HCT116 (cell line): ENCODE measurements at regions not wholly inside any gene's neighbourhood (a gene's known extent, or its start where the extent isn't known, plus 50 kb on each side); places are given as distances from the start of the nearest gene placed in this dataset.

Source experiments
- ATAC-seq: fragments of 200-7000 bp; cut with Tn5 transposase; 2 replicates; pipeline ENCODE4 v1.9.1; 2020; ENCODE audit warnings: mild to moderate bottlenecking, moderate library complexity
- BruUV-seq: library from RNA; stranded (reverse); fragments of 400-500 nt; replicated peaks from 2 replicates; lab custom pipeline; 2021; lab: Mats Ljungman, UMichigan
- CTCF ChIA-PET: fragments of 300-600 bp; sonication (Branson Sonifier 250); formaldehyde crosslinking; loops from one replicate; lab custom pipeline; 2021; ENCODE audit warnings: antibody characterized with exemption; lab: Charles Lee
- POLR2A ChIA-PET: fragments of 300-600, 350-600 bp; sonication (Branson Sonifier 250); formaldehyde crosslinking; loops from one replicate; lab custom pipeline; 2021; ENCODE audit warnings: antibody characterized with exemption; lab: Charles Lee
- RAD21 ChIA-PET, 2 experiments: fragments of 300-600 bp; sonication (Branson Sonifier 250); formaldehyde crosslinking; loops; one replicate each; lab custom pipeline; 2023; ENCODE audit warnings: low total read pairs in 2 of 2; ENCODE audit not compliant: uncharacterized antibody in 2 of 2, unreplicated experiment in 2 of 2, low non-redundant PET in 1 of 2; lab: Charles Lee
- DNase-seq: peaks from one replicate; pipeline ENCODE4 v3.0.0-alpha.2; 2010; ENCODE audit warnings: low read depth, low spot score
- H2AFZ ChIP-seq: fragments of 200-600 bp; shearing (Covaris generic), sonication (generic); 2 replicates; pipeline ENCODE4 v1.6.1; 2017; ENCODE audit warnings: low read depth, mixed run types, mixed read lengths, antibody characterized with exemption, low read length; ENCODE audit not compliant: poor library complexity, severe bottlenecking
- H3K27ac ChIP-seq: 2 replicates; pipeline ENCODE4 v1.5.1; 2012; ENCODE audit warnings: low read depth, low read length
- H3K27me3 ChIP-seq: fragments of 200-600 bp; sonication (generic); 2 replicates; pipeline ENCODE4 v1.6.1; 2016; ENCODE audit warnings: mixed run types, low read length, mixed read lengths; ENCODE audit not compliant: insufficient read depth
- H3K36me3 ChIP-seq, 2 experiments: fragments of 200-500 bp in 1 of 2; fragments of 200-600 bp in 1 of 2; sonication (Bioruptor generic) in 1 of 2; sonication (generic) in 1 of 2; 2 replicates each; pipeline versions ENCODE4 v1.5.1 to v1.6.1; 2014 to 2016; ENCODE audit warnings: low read length in 2 of 2, inconsistent platforms in 1 of 2, mixed read lengths in 1 of 2, mixed run types in 1 of 2; ENCODE audit not compliant: insufficient read depth in 2 of 2, control insufficient read depth in 1 of 2
- H3K4me1 ChIP-seq, 2 experiments: fragments of 200-600 bp in 1 of 2; sonication (generic) in 1 of 2; 2 replicates each; pipeline versions ENCODE4 v1.5.1 to v1.6.1; 2012 to 2017; ENCODE audit warnings: low read length in 2 of 2, inconsistent platforms in 1 of 2, mild to moderate bottlenecking in 1 of 2, mixed read lengths in 1 of 2, mixed run types in 1 of 2, moderate library complexity in 1 of 2; ENCODE audit not compliant: insufficient read depth in 2 of 2, control insufficient read depth in 1 of 2
- H3K4me2 ChIP-seq: fragments of 200-600 bp; sonication (generic); 2 replicates; pipeline ENCODE4 v1.6.1; 2017; ENCODE audit warnings: mixed run types, low read length, mixed read lengths
- H3K4me3 ChIP-seq, 2 experiments: fragments of 200-600 bp in 1 of 2; sonication (generic) in 1 of 2; replicated peaks in 1 of 2; 2 replicates each; pipeline ENCODE4 v1.5.1; 2011 to 2016; ENCODE audit warnings: low read length in 2 of 2, control low read depth in 1 of 2, low read depth in 1 of 2, mild to moderate bottlenecking in 1 of 2, mixed read lengths in 1 of 2, mixed run types in 1 of 2
- H3K79me2 ChIP-seq: fragments of 200-600 bp; sonication (generic); 2 replicates; pipeline ENCODE4 v1.6.1; 2017; ENCODE audit warnings: mild to moderate bottlenecking, mixed run types, low read length, moderate library complexity, mixed read lengths; ENCODE audit not compliant: insufficient read depth
- H3K9ac ChIP-seq: fragments of 200-600 bp; sonication (generic); 2 replicates; pipeline ENCODE4 v1.6.1; 2016; ENCODE audit warnings: low read length, mixed read lengths
- H3K9me2 ChIP-seq: fragments of 200-600 bp; sonication (generic), shearing (Covaris generic); 2 replicates; pipeline ENCODE4 v1.6.1; 2017; ENCODE audit warnings: mixed run types, mild to moderate bottlenecking, moderate library complexity; ENCODE audit not compliant: insufficient read depth
- H3K9me3 ChIP-seq, 2 experiments: fragments of 200-500 bp in 1 of 2; fragments of 200-600 bp in 1 of 2; sonication (Bioruptor generic) in 1 of 2; sonication (generic) in 1 of 2; 2 replicates each; pipeline ENCODE4 v1.6.1; 2014 to 2017; ENCODE audit warnings: low read length in 2 of 2, mixed read lengths in 2 of 2, inconsistent platforms in 1 of 2, low read depth in 1 of 2, mild to moderate bottlenecking in 1 of 2, mixed run types in 1 of 2, moderate library complexity in 1 of 2; ENCODE audit not compliant: control insufficient read depth in 1 of 2, insufficient read depth in 1 of 2
- H4K20me1 ChIP-seq: fragments of 200-600 bp; sonication (generic), shearing (Covaris generic); 2 replicates; pipeline ENCODE4 v1.6.1; 2017; ENCODE audit warnings: mixed run types, mild to moderate bottlenecking, moderate library complexity; ENCODE audit not compliant: insufficient read depth
- CEBPB ChIP-seq: IDR thresholded peaks from 2 replicates; pipeline ENCODE4 v1.6.1; 2012; ENCODE audit warnings: low read depth
- EGR1 ChIP-seq: IDR thresholded peaks from 2 replicates; pipeline ENCODE4 v1.6.1; 2012; ENCODE audit warnings: low read depth
- ELF1 ChIP-seq: IDR thresholded peaks from 2 replicates; pipeline ENCODE4 v1.6.1; 2012; ENCODE audit warnings: low read depth, borderline replicate concordance
- EZH2 ChIP-seq: fragments of 200-600 bp; sonication (generic); IDR thresholded peaks from 2 replicates; pipeline ENCODE4 v1.6.1; 2017; ENCODE audit warnings: antibody characterized with exemption, mixed run types
- EZH2phosphoT487 ChIP-seq: fragments of 200-600 bp; IDR thresholded peaks from 2 replicates; pipeline ENCODE4 v1.6.1; 2018; ENCODE audit warnings: antibody characterized with exemption, borderline replicate concordance
- FOSL1 ChIP-seq: IDR thresholded peaks from 2 replicates; pipeline ENCODE4 v1.6.1; 2012; ENCODE audit warnings: low read depth
- JUND ChIP-seq: IDR thresholded peaks from 2 replicates; pipeline ENCODE4 v1.6.1; 2012
- POLR2A ChIP-seq: IDR thresholded peaks from 2 replicates; pipeline ENCODE4 v1.7.0; 2011; ENCODE audit warnings: borderline replicate concordance; ENCODE audit not compliant: insufficient read depth, insufficient read length; ENCODE audit errors: extremely low read depth
- POLR2AphosphoS5 ChIP-seq: IDR thresholded peaks from 2 replicates; pipeline ENCODE4 v1.6.1; 2011; ENCODE audit warnings: mild to moderate bottlenecking, low read depth, low read length, moderate library complexity
- RAD21 ChIP-seq: IDR thresholded peaks from 2 replicates; pipeline ENCODE4 v1.6.1; 2012; ENCODE audit warnings: low read depth, mild to moderate bottlenecking
- SP1 ChIP-seq: IDR thresholded peaks from 2 replicates; pipeline ENCODE4 v1.6.1; 2012; ENCODE audit warnings: low read depth
- SRF ChIP-seq: IDR thresholded peaks from 2 replicates; pipeline ENCODE4 v1.6.1; 2012; ENCODE audit warnings: low read depth
- TCF7L2 ChIP-seq: IDR thresholded peaks from 2 replicates; pipeline ENCODE4 v1.7.0; 2011; ENCODE audit warnings: borderline replicate concordance, inconsistent platforms; ENCODE audit not compliant: insufficient read depth, insufficient read length; ENCODE audit errors: extremely low read depth
- ZFX ChIP-seq: fragments of 450-650 bp; IDR thresholded peaks from 2 replicates; pipeline ENCODE4 v1.6.1; 2017
- ZNF274 ChIP-seq: fragments of 200-500 bp; sonication (Bioruptor generic); IDR thresholded peaks from 2 replicates; pipeline ENCODE4 v1.6.1; 2014; ENCODE audit warnings: mild to moderate bottlenecking, low read depth, low read length, inconsistent platforms
- intact Hi-C: fragments of 100-400 bp; cut with micrococcal nuclease; formaldehyde crosslinking; loops from 2 replicates; pipeline ENCODE4 v1.10.0; 2022
- TF ChIP-seq, protein P1 (sequence below): IDR thresholded peaks from 2 replicates; pipeline ENCODE4 v1.6.1; 2012
- TF ChIP-seq, protein P2 (sequence below): IDR thresholded peaks from 2 replicates; pipeline ENCODE4 v1.6.1; 2011; ENCODE audit warnings: mild to moderate bottlenecking, low read length, moderate library complexity; ENCODE audit not compliant: insufficient replicate concordance; ENCODE audit errors: extremely low read depth
- TF ChIP-seq, protein P3 (sequence below): IDR thresholded peaks from 2 replicates; pipeline ENCODE4 v1.6.1; 2012; ENCODE audit warnings: low read depth

DNA sequence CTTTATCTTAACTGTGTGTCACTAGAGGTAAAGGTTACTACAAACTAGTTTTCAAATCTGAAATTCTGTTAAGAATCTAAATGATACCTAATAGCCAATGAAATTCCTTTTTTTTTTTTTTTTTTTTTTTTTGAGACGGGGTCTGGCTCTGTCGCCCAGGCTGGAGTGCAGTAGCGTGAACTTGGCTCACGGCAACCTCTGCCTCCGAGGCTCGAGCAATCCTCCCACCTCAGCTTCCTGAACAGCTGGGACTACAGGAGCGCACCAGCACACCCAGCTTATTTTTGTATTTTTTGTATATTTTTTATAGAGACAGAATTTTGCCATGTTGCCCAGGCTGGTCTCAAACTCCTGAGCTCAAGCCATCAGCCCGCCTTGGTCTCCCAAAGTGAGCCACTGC is 160.3 kb upstream of the NEBL start:
- RAD21 ChIA-PET, result no interaction called here
- no peak for ATAC-seq
- CTCF ChIA-PET, result no interaction called here
- Histone ChIP-seq H3K79me2 (no peaks in the 10 kb centered on the region), H3K4me1 (no peaks in the 10 kb centered on the region), H3K9ac (no peak overlapping the region), H3K4me2 (no peak overlapping the region), H4K20me1 (no peaks in the 10 kb centered on the region), H3K4me3 (no peak overlapping the region), H3K27me3 (no peaks in the 10 kb centered on the region), H3K9me3 (peaks cover 8 to 12% of the 10 kb centered on the region in 2 experiments; a peak in 3 of 4 replicates), H2AFZ (no peak overlapping the region), H3K27ac (no peak overlapping the region), H3K36me3 (no peaks in the 10 kb centered on the region), H3K9me2 (no peaks in the 10 kb centered on the region)
- TF ChIP-seq POLR2AphosphoS5 (no peak), CEBPB (no peak), TCF7L2 (no peak), ZFX (no peak), EZH2phosphoT487 (no peak), EGR1 (no peak), FOSL1 (no peak), SRF (no peak), JUND (no peak), POLR2A (no peak), ZNF274 (no peak), ELF1 (no peak), RAD21 (no peak), EZH2 (no peak), SP1 (no peak)
- TF ChIP-seq, protein P1, sequence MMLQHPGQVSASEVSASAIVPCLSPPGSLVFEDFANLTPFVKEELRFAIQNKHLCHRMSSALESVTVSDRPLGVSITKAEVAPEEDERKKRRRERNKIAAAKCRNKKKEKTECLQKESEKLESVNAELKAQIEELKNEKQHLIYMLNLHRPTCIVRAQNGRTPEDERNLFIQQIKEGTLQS, result no peak
- TF ChIP-seq, protein P2, sequence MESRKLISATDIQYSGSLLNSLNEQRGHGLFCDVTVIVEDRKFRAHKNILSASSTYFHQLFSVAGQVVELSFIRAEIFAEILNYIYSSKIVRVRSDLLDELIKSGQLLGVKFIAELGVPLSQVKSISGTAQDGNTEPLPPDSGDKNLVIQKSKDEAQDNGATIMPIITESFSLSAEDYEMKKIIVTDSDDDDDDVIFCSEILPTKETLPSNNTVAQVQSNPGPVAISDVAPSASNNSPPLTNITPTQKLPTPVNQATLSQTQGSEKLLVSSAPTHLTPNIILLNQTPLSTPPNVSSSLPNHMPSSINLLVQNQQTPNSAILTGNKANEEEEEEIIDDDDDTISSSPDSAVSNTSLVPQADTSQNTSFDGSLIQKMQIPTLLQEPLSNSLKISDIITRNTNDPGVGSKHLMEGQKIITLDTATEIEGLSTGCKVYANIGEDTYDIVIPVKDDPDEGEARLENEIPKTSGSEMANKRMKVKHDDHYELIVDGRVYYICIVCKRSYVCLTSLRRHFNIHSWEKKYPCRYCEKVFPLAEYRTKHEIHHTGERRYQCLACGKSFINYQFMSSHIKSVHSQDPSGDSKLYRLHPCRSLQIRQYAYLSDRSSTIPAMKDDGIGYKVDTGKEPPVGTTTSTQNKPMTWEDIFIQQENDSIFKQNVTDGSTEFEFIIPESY, result no peak
- TF ChIP-seq, protein P3, sequence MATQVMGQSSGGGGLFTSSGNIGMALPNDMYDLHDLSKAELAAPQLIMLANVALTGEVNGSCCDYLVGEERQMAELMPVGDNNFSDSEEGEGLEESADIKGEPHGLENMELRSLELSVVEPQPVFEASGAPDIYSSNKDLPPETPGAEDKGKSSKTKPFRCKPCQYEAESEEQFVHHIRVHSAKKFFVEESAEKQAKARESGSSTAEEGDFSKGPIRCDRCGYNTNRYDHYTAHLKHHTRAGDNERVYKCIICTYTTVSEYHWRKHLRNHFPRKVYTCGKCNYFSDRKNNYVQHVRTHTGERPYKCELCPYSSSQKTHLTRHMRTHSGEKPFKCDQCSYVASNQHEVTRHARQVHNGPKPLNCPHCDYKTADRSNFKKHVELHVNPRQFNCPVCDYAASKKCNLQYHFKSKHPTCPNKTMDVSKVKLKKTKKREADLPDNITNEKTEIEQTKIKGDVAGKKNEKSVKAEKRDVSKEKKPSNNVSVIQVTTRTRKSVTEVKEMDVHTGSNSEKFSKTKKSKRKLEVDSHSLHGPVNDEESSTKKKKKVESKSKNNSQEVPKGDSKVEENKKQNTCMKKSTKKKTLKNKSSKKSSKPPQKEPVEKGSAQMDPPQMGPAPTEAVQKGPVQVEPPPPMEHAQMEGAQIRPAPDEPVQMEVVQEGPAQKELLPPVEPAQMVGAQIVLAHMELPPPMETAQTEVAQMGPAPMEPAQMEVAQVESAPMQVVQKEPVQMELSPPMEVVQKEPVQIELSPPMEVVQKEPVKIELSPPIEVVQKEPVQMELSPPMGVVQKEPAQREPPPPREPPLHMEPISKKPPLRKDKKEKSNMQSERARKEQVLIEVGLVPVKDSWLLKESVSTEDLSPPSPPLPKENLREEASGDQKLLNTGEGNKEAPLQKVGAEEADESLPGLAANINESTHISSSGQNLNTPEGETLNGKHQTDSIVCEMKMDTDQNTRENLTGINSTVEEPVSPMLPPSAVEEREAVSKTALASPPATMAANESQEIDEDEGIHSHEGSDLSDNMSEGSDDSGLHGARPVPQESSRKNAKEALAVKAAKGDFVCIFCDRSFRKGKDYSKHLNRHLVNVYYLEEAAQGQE, result no peak
- POLR2A ChIA-PET, result no interaction called here
- intact Hi-C loops, result no loop called here
- DNase-seq, result no peak
- BruUV-seq, result no TSS peak
